ENCODE measurements at regions not wholly inside any gene's neighbourhood (a gene's known extent, or its start where the extent isn't known, plus 50 kb on each side); places are given as distances from the start of the nearest gene placed in this dataset.
"Not testable (repeated sequence)": the region's sequence is repeated elsewhere in the genome, so short reads cannot be mapped to it uniquely, and the experiment has no call there.

- no peak for FAIRE-seq
Measured at GRCh38 chr16:22659933-22660332, 149.2 kb downstream of the NPIPB5 start.

DNA sequence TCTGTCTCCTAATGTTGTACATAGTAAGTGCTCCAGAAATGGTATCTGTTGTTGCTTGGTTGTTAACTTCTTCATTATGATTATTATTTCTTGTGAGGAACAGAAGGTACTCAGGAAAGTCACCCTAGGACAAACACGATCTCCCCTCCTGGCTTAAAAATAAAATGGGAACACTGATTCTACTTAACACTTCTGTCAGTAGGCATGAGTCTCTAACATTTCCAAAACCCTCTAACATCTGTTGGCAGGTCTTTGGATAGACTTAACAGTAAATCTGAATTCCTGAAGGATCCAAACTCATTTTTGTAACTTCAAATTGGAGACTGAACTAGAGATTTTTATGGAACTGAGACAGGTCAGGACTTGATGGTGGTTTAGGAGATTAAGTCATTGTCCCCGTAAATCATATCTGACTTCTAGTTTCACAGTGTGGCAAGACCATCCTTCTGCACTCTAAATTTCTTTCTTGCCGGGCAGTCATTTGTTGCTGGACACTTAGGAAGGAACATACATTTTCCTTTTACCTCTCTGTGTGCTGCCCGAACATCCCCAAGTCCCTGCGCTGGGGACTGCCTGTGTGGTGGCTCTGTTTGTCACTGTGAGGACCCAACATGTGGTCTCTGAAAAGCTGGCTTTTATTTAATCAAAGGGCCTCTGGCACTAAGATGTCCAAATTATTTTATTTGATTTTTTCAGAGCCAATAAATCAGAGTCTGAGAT lies 149.9 kb downstream of the NPIPB5 start:
- no peak for FAIRE-seq

GRCh38 chr16:22661161-22661647 lies 150.5 kb downstream of the NPIPB5 start:
- no peak for FAIRE-seq

GRCh38 chr16:22662958-22663357 lies 151.0 kb upstream of the HS3ST2 start:
- FAIRE-seq = not testable (repeated sequence)

- FAIRE-seq = no peak
Measured at GRCh38 chr16:22663389-22664064, 150.4 kb upstream of the HS3ST2 start.

- FAIRE-seq = no peak
Measured at GRCh38 chr16:22664132-22664531, 149.8 kb upstream of the HS3ST2 start.

DNA sequence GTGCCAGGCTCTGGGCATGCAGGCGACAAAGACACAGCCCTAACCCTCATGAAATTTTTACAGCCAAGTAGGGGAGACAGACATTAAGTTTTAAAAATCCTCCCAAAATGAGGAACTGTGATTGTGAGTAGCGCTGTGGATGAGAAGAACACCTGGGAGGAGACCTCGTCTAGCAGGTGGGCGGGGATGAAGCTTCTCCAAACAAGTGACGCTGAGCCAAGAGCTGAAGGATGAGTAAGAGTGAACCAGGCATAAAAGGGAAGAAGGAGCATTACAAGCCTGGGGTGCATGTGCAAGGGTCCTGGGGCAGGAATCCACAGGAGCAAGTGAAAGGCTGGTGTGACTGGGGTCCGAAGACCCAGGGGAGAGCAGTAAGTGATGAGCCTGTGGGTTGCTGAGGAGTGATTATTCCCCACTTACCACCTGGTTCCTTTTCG lies 149.4 kb upstream of the HS3ST2 start:
- no peak for FAIRE-seq

DNA sequence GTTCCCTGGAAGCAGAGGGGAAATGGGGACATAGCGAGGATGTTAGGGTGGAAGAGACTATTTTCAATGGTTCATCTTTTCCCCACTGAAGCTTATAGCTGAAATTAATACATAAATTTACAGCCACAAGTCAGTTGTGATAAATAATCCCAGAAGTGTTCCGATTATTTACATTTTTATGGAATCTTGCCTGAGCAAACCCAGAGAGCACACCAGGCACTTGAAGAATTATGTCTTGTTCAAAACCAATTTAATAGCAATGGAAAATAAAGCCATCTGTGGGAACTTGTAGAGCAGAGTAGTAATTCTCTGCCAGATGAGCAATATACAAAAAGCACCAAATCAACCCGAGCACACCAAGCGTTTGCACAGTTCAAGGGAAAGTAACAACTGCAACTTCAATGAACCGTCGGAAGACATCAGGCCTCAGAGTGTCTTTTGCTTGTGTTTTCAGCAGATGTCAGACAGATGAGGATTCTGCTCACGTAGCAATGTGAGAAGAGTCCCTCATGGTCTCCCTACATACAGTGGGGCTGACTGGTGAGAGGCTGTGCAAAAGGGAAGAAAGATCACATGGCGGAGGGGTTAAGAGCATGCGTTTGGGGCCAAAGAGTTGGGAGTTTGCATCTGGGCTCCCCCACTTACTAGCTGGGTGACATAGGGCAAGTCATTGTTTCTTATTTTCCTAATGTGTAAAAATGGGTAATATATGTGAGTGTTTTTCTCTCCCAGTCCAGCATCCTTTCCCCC lies 148.7 kb upstream of the HS3ST2 start:
- no peak for FAIRE-seq

DNA sequence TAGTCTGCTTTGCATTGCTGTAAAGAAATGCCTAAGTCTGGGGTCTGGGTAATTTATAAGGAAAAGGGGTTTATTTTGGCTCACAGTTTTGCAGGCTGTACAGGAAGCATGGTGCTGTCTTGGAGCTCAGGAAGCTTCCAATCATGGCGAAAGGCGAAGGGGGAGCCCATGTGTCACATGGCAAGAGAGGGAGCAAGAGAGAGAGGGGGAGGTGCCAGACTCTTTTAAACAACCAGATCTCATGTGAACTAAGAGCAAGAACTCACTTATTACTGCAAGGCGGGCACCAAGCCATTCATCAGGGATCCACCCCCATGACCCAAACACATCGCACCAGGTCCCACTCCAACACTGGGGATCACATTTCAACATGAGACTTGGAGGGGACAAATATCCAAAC lies 148.2 kb upstream of the HS3ST2 start:
- FAIRE-seq = no peak

DNA sequence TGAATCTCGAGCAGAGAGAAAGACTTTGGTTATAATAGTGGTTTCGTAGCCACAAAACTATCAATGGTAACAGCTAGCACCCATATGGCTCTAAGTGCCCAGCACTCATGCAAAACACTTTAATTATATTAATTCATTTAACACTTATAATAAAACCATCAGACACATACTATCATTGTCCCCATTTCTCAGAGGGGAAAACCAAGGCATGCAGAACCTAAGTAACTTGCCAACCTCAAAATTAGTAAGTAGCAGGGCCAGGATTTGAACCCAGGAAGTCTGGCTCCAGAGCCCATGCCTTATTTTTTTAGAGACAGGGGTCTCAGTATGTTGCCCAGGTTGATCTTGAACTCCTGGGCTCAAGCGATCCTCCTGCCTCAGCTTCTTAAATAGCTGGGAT lies 145.6 kb upstream of the HS3ST2 start:
- FAIRE-seq = no peak

GRCh38 chr16:22670044-22670536 lies 143.9 kb upstream of the HS3ST2 start:
- no peak for FAIRE-seq

- FAIRE-seq = no peak
Measured at GRCh38 chr16:22670551-22671041, 143.4 kb upstream of the HS3ST2 start.

- no peak for FAIRE-seq
Measured at GRCh38 chr16:22671301-22672076, 142.5 kb upstream of the HS3ST2 start.

- no peak for FAIRE-seq
Measured at GRCh38 chr16:22672830-22673210, 141.1 kb upstream of the HS3ST2 start.

DNA sequence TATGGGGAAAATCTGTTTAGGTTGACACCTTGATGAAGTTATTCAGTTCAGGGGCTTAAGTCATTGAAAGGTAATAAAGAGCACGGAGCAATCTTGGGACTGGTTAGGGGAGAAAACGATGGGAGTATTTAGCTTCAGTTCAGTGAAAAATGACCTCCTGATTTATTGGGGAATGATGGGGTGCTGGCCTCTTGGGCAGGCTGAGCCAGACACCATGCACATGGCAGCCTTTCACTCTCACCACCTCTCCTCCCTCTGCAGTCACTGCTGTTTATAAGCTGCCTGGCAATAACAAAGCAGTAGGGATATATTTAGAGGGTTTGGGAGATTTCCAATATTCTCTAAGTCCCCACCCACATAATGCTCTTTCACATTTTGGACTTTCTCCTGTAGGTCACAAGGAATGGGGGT lies 140.5 kb upstream of the HS3ST2 start:
- FAIRE-seq = no peak

DNA sequence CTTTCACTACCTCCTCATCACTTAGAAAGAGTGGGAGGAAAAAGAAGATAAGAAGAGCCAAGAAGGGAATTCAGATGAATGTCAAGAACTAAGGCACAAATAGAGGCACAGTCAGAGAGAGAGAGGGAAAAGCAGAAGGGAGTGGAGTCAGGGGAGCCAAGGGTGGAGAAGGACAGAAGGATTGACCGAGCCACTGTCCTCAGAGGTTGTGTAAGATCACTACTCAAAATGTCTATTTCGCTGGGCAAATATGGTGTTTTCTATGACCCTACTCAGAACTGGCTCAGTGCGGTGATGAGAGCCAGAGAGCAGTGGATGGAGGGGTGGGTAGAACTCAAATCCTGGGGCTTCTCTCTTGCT lies 139.2 kb upstream of the HS3ST2 start:
- FAIRE-seq = no peak

GRCh38 chr16:22675745-22676540 lies 138.0 kb upstream of the HS3ST2 start:
- FAIRE-seq = no peak

DNA sequence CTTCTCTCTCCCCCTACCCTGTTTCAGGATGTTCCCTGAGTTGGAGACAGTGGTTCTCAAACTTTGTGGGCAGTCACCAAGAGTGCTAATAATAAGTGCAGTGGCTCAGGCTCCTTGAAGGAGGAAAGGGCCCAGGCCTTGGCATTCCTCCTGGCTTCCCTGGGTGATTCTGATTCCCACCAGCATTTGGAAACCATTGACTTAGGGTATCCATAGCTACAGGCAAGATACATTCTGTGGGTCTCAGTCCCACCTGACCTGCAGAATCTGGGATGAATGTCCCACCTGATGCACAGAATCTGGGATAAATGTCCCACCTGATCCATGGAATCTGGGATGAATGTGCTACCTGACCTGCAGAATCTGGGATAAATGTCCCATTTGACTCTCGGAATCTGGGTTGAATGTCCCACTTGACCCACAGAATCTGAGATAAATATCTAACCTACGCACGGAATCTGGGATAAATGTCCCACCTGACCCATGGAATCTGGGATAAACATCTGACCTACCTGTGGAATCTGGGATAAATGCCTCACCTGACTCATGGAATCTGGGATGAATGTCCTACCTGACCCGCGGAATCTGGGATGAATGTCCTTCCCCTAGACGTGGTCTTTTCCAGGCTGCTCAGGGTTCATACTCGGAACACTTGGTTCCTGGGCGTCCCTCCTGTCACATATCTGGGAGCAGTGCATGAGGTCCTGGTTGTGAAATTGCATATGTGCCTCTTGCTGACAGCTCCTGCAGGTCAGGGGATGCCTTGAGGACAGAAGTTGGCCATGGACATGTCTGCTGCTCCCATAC lies 136.7 kb upstream of the HS3ST2 start:
- FAIRE-seq = no peak

DNA sequence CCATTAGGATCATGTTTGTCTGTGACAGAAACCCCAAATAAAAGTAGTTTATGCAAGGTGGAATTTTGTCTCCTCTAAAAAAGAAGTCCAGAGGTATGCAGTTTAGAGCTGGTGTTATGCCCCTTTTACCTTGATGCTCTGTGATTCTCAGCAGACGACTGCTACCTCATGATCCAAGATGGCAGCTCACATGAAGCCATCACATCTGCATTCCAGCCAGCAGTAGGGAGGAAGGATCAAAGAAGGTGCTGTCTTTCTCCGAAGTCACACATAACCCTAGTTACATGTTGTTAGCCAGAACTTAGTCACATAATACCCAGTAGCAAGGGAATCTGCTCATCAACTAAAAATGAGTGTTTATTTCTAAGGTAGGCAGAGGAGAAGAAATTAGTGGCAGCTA lies 135.7 kb upstream of the HS3ST2 start:
- FAIRE-seq = no peak

- no peak for FAIRE-seq
Measured at GRCh38 chr16:22681554-22682291, 132.2 kb upstream of the HS3ST2 start.

Measured in colon (tissue), 2 donors.